WTC11 (cell line): ENCODE measurements at regions not wholly inside any gene's neighbourhood (a gene's known extent, or its start where the extent isn't known, plus 50 kb on each side); places are given as distances from the start of the nearest gene placed in this dataset.

Experiments used
- ATAC-seq: fragments of 200-7000 bp; cut with Tn5 transposase; 2 replicates; pipeline ENCODE4 v1.10.0; 2021; ENCODE audit warnings: mild to moderate bottlenecking, moderate library complexity
- CTCF ChIA-PET: fragments of 300-600 bp; sonication (Branson Sonifier 250); formaldehyde crosslinking; loops from one replicate; lab custom pipeline; 2021; ENCODE audit warnings: antibody characterized with exemption; lab: Charles Lee
- POLR2A ChIA-PET: fragments of 350-600 bp; sonication (Branson Sonifier 250); formaldehyde crosslinking; loops from one replicate; lab custom pipeline; 2021; ENCODE audit warnings: antibody characterized with exemption; lab: Charles Lee
- DNase-seq: peaks from one replicate; pipeline ENCODE4 v3.0.0; 2021; ENCODE audit warnings: low spot score
- H3K27ac Mint-ChIP-seq: 2 replicates; pipeline ENCODE4 v1.8.0; 2021; ENCODE audit warnings: mixed read lengths
- H3K27me3 Mint-ChIP-seq: 2 replicates; pipeline ENCODE4 v1.8.0; 2021; ENCODE audit warnings: low read depth, mild to moderate bottlenecking, moderate library complexity, mixed read lengths
- H3K36me3 Mint-ChIP-seq: 2 replicates; pipeline ENCODE4 v1.8.0; 2021; ENCODE audit warnings: mixed read lengths
- H3K4me1 Mint-ChIP-seq: 2 replicates; pipeline ENCODE4 v1.8.0; 2022; ENCODE audit warnings: mixed read lengths
- H3K4me3 Mint-ChIP-seq: 2 replicates; pipeline ENCODE4 v1.8.0; 2021; ENCODE audit warnings: mild to moderate bottlenecking, moderate library complexity, mixed read lengths
- H3K9me3 Mint-ChIP-seq: 2 replicates; pipeline ENCODE4 v1.8.0; 2021; ENCODE audit warnings: mixed read lengths
- ETV6 ChIP-seq: sonication (generic); formaldehyde crosslinking; IDR thresholded peaks from 2 replicates; pipeline ENCODE4 v1.8.1; 2022; ENCODE audit warnings: mild to moderate bottlenecking, missing genetic modification reagents
- FOXP1 ChIP-seq: sonication (generic); formaldehyde crosslinking; IDR thresholded peaks from 2 replicates; pipeline ENCODE4 v1.8.0; 2022; ENCODE audit warnings: missing genetic modification reagents, mild to moderate bottlenecking, moderate library complexity, borderline replicate concordance
- IRF2 ChIP-seq: sonication (generic); formaldehyde crosslinking; IDR thresholded peaks from 2 replicates; pipeline ENCODE4 v1.8.0; 2022; ENCODE audit warnings: low read depth, missing genetic modification reagents, borderline replicate concordance
- NR2C2 ChIP-seq: sonication (generic); formaldehyde crosslinking; IDR thresholded peaks from 2 replicates; pipeline ENCODE4 v1.8.0; 2022; ENCODE audit warnings: mild to moderate bottlenecking, missing genetic modification reagents
- RORB ChIP-seq: fragments of 250-450 bp; sonication (Bioruptor Pico); IDR thresholded peaks from 2 replicates; pipeline ENCODE4 v1.9.0; 2021; ENCODE audit warnings: mild to moderate bottlenecking
- SMAD4 ChIP-seq: sonication (generic); formaldehyde crosslinking; IDR thresholded peaks from 2 replicates; pipeline ENCODE4 v1.8.0; 2022; ENCODE audit warnings: mild to moderate bottlenecking, missing genetic modification reagents
- SOX15 ChIP-seq: fragments of 250-450 bp; sonication (Bioruptor Pico); IDR thresholded peaks from 2 replicates; pipeline ENCODE4 v1.9.0; 2021; ENCODE audit warnings: mild to moderate bottlenecking
- ZNF416 ChIP-seq: fragments of 250-450 bp; sonication (Bioruptor Pico); IDR thresholded peaks from 2 replicates; pipeline ENCODE4 v1.9.0; 2021; ENCODE audit warnings: mild to moderate bottlenecking, inconsistent platforms
- TF ChIP-seq, protein P1 (sequence below): sonication (generic); formaldehyde crosslinking; IDR thresholded peaks from 2 replicates; pipeline ENCODE4 v1.8.0; 2022; ENCODE audit warnings: mild to moderate bottlenecking, missing genetic modification reagents
- TF ChIP-seq, protein P2 (sequence below): fragments of 200-600 bp; IDR thresholded peaks from 2 replicates; pipeline ENCODE4 v1.8.0; 2022; ENCODE audit warnings: antibody characterized with exemption
- TF ChIP-seq, protein P3 (sequence below): sonication (generic); formaldehyde crosslinking; IDR thresholded peaks from 2 replicates; pipeline ENCODE4 v1.8.0; 2022; ENCODE audit warnings: mild to moderate bottlenecking, missing genetic modification reagents
- TF ChIP-seq, protein P4 (sequence below): sonication (generic); formaldehyde crosslinking; IDR thresholded peaks from 2 replicates; pipeline ENCODE4 v1.8.1; 2023; ENCODE audit warnings: mild to moderate bottlenecking, moderate library complexity, missing genetic modification reagents
- TF ChIP-seq, protein P5 (sequence below): sonication (generic); formaldehyde crosslinking; IDR thresholded peaks from 2 replicates; pipeline ENCODE4 v1.8.1; 2022; ENCODE audit warnings: mild to moderate bottlenecking, missing genetic modification reagents, moderate library complexity, borderline replicate concordance
- TF ChIP-seq, protein P6 (sequence below): sonication (generic); formaldehyde crosslinking; IDR thresholded peaks from 2 replicates; pipeline ENCODE4 v1.8.1; 2023; ENCODE audit warnings: mild to moderate bottlenecking, missing genetic modification reagents, moderate library complexity
- TF ChIP-seq, protein P7 (sequence below): fragments of 250-450 bp; sonication (Bioruptor Pico); IDR thresholded peaks from 2 replicates; pipeline ENCODE4 v1.9.0; 2021; ENCODE audit warnings: mild to moderate bottlenecking

DNA sequence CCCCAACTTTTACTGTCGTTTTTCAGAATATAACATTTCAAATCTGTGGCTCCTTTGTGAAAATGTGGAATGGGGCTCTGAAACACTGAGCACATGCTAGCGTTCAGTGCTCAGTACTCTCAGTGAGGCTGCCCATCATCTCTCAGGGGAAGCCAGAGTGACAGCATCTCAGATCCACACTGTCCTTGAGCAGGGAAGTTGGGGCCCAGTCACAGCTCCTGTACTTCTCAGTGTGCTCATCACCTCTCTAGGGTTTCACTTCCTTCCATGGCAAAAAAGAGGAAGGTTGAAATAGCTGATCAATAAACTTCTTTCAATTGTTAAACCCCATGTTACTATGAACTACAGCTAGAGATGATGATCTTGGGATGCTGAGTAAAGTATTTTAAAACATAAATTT lies 565.9 kb upstream of the SPRY2 start:
- H3K4me1 Mint-ChIP-seq, result no peaks in the 10 kb centered on the region
- TF ChIP-seq FOXP1 (CRISPR knock-in tag) (no peak), ZNF416 (CRISPR knock-in tag) (no peak), SOX15 (no peak)
- TF ChIP-seq, protein P1, sequence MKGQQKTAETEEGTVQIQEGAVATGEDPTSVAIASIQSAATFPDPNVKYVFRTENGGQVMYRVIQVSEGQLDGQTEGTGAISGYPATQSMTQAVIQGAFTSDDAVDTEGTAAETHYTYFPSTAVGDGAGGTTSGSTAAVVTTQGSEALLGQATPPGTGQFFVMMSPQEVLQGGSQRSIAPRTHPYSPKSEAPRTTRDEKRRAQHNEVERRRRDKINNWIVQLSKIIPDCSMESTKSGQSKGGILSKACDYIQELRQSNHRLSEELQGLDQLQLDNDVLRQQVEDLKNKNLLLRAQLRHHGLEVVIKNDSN (CRISPR knock-in tag), result no peak
- TF ChIP-seq, protein P2, sequence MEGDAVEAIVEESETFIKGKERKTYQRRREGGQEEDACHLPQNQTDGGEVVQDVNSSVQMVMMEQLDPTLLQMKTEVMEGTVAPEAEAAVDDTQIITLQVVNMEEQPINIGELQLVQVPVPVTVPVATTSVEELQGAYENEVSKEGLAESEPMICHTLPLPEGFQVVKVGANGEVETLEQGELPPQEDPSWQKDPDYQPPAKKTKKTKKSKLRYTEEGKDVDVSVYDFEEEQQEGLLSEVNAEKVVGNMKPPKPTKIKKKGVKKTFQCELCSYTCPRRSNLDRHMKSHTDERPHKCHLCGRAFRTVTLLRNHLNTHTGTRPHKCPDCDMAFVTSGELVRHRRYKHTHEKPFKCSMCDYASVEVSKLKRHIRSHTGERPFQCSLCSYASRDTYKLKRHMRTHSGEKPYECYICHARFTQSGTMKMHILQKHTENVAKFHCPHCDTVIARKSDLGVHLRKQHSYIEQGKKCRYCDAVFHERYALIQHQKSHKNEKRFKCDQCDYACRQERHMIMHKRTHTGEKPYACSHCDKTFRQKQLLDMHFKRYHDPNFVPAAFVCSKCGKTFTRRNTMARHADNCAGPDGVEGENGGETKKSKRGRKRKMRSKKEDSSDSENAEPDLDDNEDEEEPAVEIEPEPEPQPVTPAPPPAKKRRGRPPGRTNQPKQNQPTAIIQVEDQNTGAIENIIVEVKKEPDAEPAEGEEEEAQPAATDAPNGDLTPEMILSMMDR, result no peak
- TF ChIP-seq, protein P3, sequence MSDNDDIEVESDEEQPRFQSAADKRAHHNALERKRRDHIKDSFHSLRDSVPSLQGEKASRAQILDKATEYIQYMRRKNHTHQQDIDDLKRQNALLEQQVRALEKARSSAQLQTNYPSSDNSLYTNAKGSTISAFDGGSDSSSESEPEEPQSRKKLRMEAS, result no peak
- TF ChIP-seq, all 79 proteins: peak for 0
- Mint-ChIP-seq H3K9me3 (peaks cover 11% of the 10 kb centered on the region), H3K27ac (no peak overlapping the region), H3K27me3 (no peaks in the 10 kb centered on the region), H3K4me3 (no peak overlapping the region), H3K36me3 (no peaks in the 10 kb centered on the region; the same call in 1 of the 2 replicates)
- POLR2A ChIA-PET, result no interaction called here
- DNase-seq (no peak), ATAC-seq (no peak)
- CTCF ChIA-PET, result interaction anchor here (0.5 kb wide), 1 partner anchor 431 kb away, joined by 3 read pairs; no protein-coding TSS in a partner anchor

DNA sequence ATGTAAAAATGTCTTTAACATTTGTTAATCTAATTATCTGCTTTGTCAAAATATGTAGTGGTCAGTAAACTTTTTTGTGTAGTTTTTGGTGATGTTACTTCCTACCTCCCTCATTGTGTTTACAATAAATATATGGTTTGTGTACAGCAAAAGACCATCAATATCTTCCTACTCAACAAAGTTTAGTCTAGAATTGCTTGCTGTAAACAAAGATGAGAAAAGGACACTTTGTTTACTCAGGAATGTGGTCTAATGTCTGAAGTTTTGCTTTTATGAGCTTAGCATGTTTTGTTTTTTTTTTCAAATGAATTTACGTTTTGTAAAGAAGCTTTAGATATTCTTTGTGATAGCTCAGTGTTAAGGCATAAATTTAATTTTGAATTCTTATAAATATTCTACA lies 563.5 kb upstream of the SPRY2 start:
- ChIA-PET POLR2A (no interaction called here), CTCF (no interaction called here)
- Mint-ChIP-seq H3K27me3 (no peaks in the 10 kb centered on the region), H3K27ac (no peak overlapping the region), H3K9me3 (no peaks in the 10 kb centered on the region), H3K4me1 (no peaks in the 10 kb centered on the region), H3K4me3 (no peak overlapping the region), H3K36me3 (no peaks in the 10 kb centered on the region)
- DNase-seq, result no peak
- ATAC-seq, result no peak
- no peak for TF ChIP-seq ETV6 (CRISPR knock-in tag)
- TF ChIP-seq, protein P4, sequence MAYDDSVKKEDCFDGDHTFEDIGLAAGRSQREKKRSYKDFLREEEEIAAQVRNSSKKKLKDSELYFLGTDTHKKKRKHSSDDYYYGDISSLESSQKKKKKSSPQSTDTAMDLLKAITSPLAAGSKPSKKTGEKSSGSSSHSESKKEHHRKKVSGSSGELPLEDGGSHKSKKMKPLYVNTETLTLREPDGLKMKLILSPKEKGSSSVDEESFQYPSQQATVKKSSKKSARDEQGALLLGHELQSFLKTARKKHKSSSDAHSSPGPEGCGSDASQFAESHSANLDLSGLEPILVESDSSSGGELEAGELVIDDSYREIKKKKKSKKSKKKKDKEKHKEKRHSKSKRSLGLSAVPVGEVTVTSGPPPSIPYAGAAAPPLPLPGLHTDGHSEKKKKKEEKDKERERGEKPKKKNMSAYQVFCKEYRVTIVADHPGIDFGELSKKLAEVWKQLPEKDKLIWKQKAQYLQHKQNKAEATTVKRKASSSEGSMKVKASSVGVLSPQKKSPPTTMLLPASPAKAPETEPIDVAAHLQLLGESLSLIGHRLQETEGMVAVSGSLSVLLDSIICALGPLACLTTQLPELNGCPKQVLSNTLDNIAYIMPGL, result no peak
- TF ChIP-seq SMAD4, result no peak
- TF ChIP-seq NR2C2 (CRISPR knock-in tag), result no peak
- TF ChIP-seq, protein P5, sequence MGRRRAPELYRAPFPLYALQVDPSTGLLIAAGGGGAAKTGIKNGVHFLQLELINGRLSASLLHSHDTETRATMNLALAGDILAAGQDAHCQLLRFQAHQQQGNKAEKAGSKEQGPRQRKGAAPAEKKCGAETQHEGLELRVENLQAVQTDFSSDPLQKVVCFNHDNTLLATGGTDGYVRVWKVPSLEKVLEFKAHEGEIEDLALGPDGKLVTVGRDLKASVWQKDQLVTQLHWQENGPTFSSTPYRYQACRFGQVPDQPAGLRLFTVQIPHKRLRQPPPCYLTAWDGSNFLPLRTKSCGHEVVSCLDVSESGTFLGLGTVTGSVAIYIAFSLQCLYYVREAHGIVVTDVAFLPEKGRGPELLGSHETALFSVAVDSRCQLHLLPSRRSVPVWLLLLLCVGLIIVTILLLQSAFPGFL (CRISPR knock-in tag), result no peak
- no peak for TF ChIP-seq IRF2 (CRISPR knock-in tag)
- TF ChIP-seq, protein P6, sequence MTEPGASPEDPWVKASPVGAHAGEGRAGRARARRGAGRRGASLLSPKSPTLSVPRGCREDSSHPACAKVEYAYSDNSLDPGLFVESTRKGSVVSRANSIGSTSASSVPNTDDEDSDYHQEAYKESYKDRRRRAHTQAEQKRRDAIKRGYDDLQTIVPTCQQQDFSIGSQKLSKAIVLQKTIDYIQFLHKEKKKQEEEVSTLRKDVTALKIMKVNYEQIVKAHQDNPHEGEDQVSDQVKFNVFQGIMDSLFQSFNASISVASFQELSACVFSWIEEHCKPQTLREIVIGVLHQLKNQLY (CRISPR knock-in tag), result no peak
- no peak for TF ChIP-seq RORB
- no peak for TF ChIP-seq ZNF416 (CRISPR knock-in tag)
- TF ChIP-seq, protein P7, sequence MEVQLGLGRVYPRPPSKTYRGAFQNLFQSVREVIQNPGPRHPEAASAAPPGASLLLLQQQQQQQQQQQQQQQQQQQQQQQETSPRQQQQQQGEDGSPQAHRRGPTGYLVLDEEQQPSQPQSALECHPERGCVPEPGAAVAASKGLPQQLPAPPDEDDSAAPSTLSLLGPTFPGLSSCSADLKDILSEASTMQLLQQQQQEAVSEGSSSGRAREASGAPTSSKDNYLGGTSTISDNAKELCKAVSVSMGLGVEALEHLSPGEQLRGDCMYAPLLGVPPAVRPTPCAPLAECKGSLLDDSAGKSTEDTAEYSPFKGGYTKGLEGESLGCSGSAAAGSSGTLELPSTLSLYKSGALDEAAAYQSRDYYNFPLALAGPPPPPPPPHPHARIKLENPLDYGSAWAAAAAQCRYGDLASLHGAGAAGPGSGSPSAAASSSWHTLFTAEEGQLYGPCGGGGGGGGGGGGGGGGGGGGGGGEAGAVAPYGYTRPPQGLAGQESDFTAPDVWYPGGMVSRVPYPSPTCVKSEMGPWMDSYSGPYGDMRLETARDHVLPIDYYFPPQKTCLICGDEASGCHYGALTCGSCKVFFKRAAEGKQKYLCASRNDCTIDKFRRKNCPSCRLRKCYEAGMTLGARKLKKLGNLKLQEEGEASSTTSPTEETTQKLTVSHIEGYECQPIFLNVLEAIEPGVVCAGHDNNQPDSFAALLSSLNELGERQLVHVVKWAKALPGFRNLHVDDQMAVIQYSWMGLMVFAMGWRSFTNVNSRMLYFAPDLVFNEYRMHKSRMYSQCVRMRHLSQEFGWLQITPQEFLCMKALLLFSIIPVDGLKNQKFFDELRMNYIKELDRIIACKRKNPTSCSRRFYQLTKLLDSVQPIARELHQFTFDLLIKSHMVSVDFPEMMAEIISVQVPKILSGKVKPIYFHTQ (CRISPR knock-in tag), result no peak
